Karpas-422 (cell line): ENCODE measurements at regions not wholly inside any gene's neighbourhood (a gene's known extent, or its start where the extent isn't known, plus 50 kb on each side); places are given as distances from the start of the nearest gene placed in this dataset.

Experiments used
- DNase-seq: peaks from one replicate; pipeline ENCODE4 v3.0.0-alpha.2; 2015
- H2AFZ ChIP-seq: fragments of 200-600 bp; sonication (generic); 2 replicates; pipeline ENCODE4 v1.6.1; 2014; ENCODE audit warnings: antibody characterized with exemption, low read length, mixed read lengths
- H3K27ac ChIP-seq: fragments of 200-600 bp; sonication (generic); 2 replicates; pipeline ENCODE4 v1.5.1; 2014; ENCODE audit warnings: mild to moderate bottlenecking, low read length, moderate library complexity
- H3K27me3 ChIP-seq: fragments of 200-600 bp; sonication (generic); 2 replicates; pipeline ENCODE4 v1.6.1; 2014; ENCODE audit warnings: low read length, mixed read lengths
- H3K36me3 ChIP-seq: fragments of 200-600 bp; sonication (generic); 2 replicates; pipeline ENCODE4 v1.6.1; 2014; ENCODE audit warnings: low read length, mixed read lengths; ENCODE audit not compliant: insufficient read depth
- H3K4me1 ChIP-seq: fragments of 200-600 bp; sonication (generic); 2 replicates; pipeline ENCODE4 v1.6.1; 2014; ENCODE audit warnings: mild to moderate bottlenecking, low read length, mixed read lengths
- H3K4me2 ChIP-seq: fragments of 200-600 bp; sonication (generic); 2 replicates; pipeline ENCODE4 v1.6.1; 2014; ENCODE audit warnings: low read length, low read depth, mild to moderate bottlenecking; ENCODE audit not compliant: poor library complexity, severe bottlenecking
- H3K4me3 ChIP-seq: fragments of 200-600 bp; sonication (generic); 2 replicates; pipeline ENCODE4 v1.5.1; 2014; ENCODE audit warnings: mild to moderate bottlenecking, antibody characterized with exemption, low read length, mixed read lengths
- H3K79me2 ChIP-seq: fragments of 200-600 bp; sonication (generic); 2 replicates; pipeline ENCODE4 v1.6.1; 2014; ENCODE audit warnings: mild to moderate bottlenecking, low read length, mixed read lengths
- H3K9ac ChIP-seq: fragments of 200-600 bp; sonication (generic); 2 replicates; pipeline ENCODE4 v1.6.0; 2014; ENCODE audit warnings: low read length
- H3K9me2 ChIP-seq: fragments of 200-600 bp; sonication (generic), shearing (Covaris generic); replicated peaks from 2 replicates; pipeline ENCODE4 v1.6.0; 2014; ENCODE audit warnings: mild to moderate bottlenecking, low read length, moderate library complexity; ENCODE audit not compliant: insufficient read depth
- H3K9me3 ChIP-seq: fragments of 300-700, 200-600 bp; sonication (generic); 2 replicates; pipeline ENCODE4 v1.6.1; 2014; ENCODE audit warnings: low read length, mixed read lengths
- H4K20me1 ChIP-seq: fragments of 200-600 bp; sonication (generic); 2 replicates; pipeline ENCODE4 v1.6.1; 2014; ENCODE audit warnings: mild to moderate bottlenecking, antibody characterized with exemption, low read length, low read depth; ENCODE audit not compliant: insufficient read depth

DNA sequence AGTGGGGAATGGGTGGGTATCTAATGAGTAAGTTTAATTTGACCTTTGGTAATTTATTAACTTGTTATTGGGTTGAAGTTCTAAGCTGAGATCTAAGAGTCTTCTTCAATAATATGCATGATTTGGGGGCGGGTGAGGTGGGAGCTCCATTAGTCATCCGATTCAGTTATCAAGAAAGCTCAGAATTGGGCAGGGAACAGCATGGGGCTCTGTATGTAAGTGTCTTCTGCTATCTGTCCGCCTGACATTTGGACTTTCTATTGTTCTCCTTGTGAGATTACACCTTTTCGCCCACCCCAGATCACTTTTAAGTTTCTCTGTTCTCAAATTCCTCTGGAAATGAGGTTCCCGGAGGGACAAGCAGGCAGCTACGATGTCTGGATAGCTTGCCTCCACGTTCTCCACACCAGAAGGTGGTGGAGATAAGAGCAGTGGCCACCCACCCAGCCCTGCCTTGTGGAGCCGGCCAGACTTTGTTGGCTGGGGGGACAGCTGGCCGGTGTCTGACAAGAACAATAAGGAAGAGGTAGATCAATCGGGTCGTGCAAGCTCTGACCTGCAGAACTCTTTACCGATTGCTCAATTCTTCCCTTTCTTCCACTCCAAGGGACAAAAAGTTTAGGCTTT lies 75.5 kb upstream of the GATA6 start:
- no peaks in the 10 kb centered on the region for H4K20me1 ChIP-seq
- DNase-seq, result no peak
- H3K27me3 ChIP-seq, result no peaks in the 10 kb centered on the region
- H3K79me2 ChIP-seq, result no peaks in the 10 kb centered on the region
- H3K36me3 ChIP-seq, result no peaks in the 10 kb centered on the region
- no peaks in the 10 kb centered on the region for H3K9me3 ChIP-seq
- no peak overlapping the region for H3K4me3 ChIP-seq
- H2AFZ ChIP-seq, result no peak overlapping the region
- no peak overlapping the region for H3K9ac ChIP-seq
- no peak overlapping the region for H3K27ac ChIP-seq
- no peaks in the 10 kb centered on the region for H3K9me2 ChIP-seq
- H3K4me1 ChIP-seq, result no peaks in the 10 kb centered on the region
- H3K4me2 ChIP-seq, result no peak overlapping the region

- no peak overlapping the region for H3K4me3 ChIP-seq
- H3K9me3 ChIP-seq, result no peaks in the 10 kb centered on the region
- H2AFZ ChIP-seq, result no peak overlapping the region
- no peak overlapping the region for H3K27ac ChIP-seq
- no peaks in the 10 kb centered on the region for H3K36me3 ChIP-seq
- H3K79me2 ChIP-seq, result no peaks in the 10 kb centered on the region
- no peaks in the 10 kb centered on the region for H3K9me2 ChIP-seq
- no peak for DNase-seq
- no peaks in the 10 kb centered on the region for H4K20me1 ChIP-seq
- no peak overlapping the region for H3K4me2 ChIP-seq
- no peaks in the 10 kb centered on the region for H3K4me1 ChIP-seq
- no peak overlapping the region for H3K9ac ChIP-seq
- no peaks in the 10 kb centered on the region for H3K27me3 ChIP-seq
Observed at GRCh38 chr18:22094358-22094734, 75.0 kb upstream of the GATA6 start.

DNA sequence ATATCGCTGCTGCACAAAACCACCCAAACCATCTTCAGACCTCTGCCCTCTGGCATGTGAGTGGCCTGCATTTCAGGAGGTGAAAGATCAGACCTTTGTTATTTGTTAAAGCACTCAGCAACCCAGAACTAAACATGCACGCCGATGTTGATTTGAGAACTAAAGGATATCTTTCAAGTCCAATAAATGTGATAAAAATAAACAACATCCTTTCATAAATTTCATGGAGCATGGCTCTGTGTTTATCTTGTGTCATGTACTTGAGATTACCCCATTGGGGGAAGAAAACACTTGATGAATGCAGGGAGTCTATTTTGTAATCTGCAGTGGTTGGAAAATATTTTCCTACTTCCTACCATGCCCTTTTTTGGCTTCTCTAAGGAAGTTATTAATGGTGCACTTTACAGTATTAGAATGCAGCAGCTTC lies 70.8 kb upstream of the GATA6 start:
- Histone ChIP-seq H3K27ac (no peak overlapping the region), H4K20me1 (no peaks in the 10 kb centered on the region), H3K9ac (no peak overlapping the region), H3K79me2 (no peaks in the 10 kb centered on the region), H3K27me3 (no peaks in the 10 kb centered on the region), H3K4me1 (no peaks in the 10 kb centered on the region), H2AFZ (no peak overlapping the region), H3K4me3 (no peak overlapping the region), H3K9me3 (no peaks in the 10 kb centered on the region), H3K36me3 (no peaks in the 10 kb centered on the region), H3K4me2 (no peak overlapping the region), H3K9me2 (no peaks in the 10 kb centered on the region)
- DNase-seq, result no peak

DNA sequence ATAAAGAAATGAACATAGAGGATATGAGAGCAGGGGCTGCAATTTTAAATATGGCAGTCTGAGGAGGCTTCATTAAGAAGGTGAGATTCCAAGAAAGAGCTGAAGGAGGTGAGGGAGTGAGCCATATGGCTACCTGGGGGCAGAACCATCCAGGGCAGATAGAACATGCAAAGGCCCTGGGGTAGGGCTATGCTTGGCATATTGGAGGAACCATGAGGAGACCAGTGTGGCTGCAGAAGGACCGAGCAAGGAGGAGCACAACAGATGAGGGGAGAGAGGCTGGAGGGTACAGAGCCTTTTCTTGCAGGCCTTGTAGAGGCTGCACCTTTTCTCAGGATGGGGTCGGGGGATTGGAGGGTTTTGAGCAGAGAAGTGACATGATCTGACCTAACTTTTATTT lies 69.5 kb upstream of the GATA6 start:
- no peaks in the 10 kb centered on the region for H3K9me3 ChIP-seq
- H3K4me1 ChIP-seq, result no peaks in the 10 kb centered on the region
- H3K4me2 ChIP-seq, result no peak overlapping the region
- H3K4me3 ChIP-seq, result no peak overlapping the region
- no peak overlapping the region for H3K27ac ChIP-seq
- no peaks in the 10 kb centered on the region for H3K79me2 ChIP-seq
- H3K9ac ChIP-seq, result no peak overlapping the region
- no peaks in the 10 kb centered on the region for H3K9me2 ChIP-seq
- H3K27me3 ChIP-seq, result no peaks in the 10 kb centered on the region
- H4K20me1 ChIP-seq, result no peaks in the 10 kb centered on the region
- no peak overlapping the region for H2AFZ ChIP-seq
- H3K36me3 ChIP-seq, result no peaks in the 10 kb centered on the region
- no peak for DNase-seq

DNA sequence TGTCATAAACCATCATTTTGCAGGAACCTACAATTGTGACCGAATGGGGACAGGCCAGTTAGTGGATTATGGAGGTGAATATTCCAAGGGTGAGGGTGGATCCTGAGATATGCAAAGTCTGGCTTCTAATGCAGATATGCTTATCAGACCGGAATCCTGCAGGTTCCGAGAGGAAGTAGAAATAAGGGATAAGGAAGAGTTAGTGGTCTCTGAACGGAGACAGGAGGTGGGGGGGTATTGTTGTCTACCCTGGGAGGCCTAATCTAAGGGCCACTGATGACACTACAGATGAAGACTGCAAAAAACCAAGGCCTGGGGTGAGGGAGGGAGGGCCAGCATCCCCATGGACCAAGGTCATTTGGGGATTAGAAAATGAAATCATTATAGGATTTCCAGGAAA lies 67.7 kb upstream of the GATA6 start:
- Histone ChIP-seq H3K4me2 (no peak overlapping the region), H3K9me2 (no peaks in the 10 kb centered on the region), H3K4me3 (no peak overlapping the region), H3K4me1 (no peaks in the 10 kb centered on the region), H3K79me2 (no peaks in the 10 kb centered on the region), H4K20me1 (no peaks in the 10 kb centered on the region), H3K27me3 (no peaks in the 10 kb centered on the region), H2AFZ (no peak overlapping the region), H3K9me3 (no peaks in the 10 kb centered on the region), H3K9ac (no peak overlapping the region), H3K36me3 (no peaks in the 10 kb centered on the region), H3K27ac (no peak overlapping the region)
- no peak for DNase-seq

DNA sequence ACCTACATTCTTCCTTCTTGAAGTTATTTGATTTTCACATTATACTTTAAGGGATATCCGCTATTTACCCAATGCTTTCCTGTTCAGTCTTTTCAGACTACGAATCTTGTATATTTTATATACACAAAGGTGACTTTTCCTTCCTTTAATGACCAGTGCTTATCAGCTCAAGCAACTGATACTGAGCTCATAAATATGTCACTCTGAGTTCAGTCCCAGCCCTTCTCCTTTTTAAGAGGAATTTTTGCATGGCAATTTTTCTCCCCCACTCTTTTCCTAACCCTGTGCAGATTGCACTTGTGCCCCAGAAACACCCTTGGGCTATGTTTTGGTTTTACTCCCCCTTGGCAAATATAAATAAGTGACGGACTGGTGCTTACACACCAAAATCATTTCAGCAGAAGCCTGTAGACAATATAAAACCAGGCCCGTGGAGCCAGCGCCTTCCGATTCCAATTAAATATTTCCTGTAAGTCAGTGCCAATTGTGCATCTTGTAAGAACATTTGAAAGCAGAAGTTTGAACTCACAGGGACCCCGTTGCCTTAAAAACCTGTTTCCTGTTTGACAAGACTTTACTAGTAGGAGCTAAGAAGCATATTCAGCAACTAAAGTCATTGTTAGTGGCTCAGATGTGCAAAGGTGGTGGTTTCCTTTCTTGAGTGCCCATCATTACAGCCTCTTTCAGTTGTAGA lies 66.3 kb upstream of the GATA6 start:
- Histone ChIP-seq H3K4me2 (no peak overlapping the region), H3K79me2 (no peaks in the 10 kb centered on the region), H4K20me1 (no peaks in the 10 kb centered on the region), H3K4me1 (no peaks in the 10 kb centered on the region), H3K27ac (no peak overlapping the region), H3K9me2 (no peaks in the 10 kb centered on the region), H3K36me3 (no peaks in the 10 kb centered on the region), H3K27me3 (no peaks in the 10 kb centered on the region), H3K9me3 (no peaks in the 10 kb centered on the region), H2AFZ (no peak overlapping the region), H3K9ac (no peak overlapping the region), H3K4me3 (no peak overlapping the region)
- DNase-seq, result no peak

DNA sequence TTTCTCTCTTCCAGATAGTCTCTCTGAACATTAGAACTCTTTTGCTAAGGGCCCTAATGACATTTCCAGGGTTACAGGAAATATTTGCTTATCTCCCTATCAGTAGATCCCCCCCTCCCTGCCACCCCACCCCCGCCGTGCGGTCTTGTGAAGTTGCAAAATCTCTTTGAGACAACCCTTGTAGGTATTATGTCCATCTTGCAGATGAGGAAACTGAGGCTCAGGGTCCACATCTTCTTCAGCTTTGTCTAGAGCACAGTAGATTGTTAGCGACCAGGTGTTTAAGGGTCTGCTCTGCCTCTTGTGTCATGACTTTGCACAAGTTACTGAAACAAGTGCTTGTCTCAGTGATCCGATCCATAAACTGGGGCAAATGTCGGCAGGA lies 65.8 kb upstream of the GATA6 start:
- no peaks in the 10 kb centered on the region for H3K27me3 ChIP-seq
- no peaks in the 10 kb centered on the region for H3K79me2 ChIP-seq
- no peak for DNase-seq
- H3K4me3 ChIP-seq, result no peak overlapping the region
- H2AFZ ChIP-seq, result no peak overlapping the region
- no peak overlapping the region for H3K9ac ChIP-seq
- no peak overlapping the region for H3K27ac ChIP-seq
- no peaks in the 10 kb centered on the region for H4K20me1 ChIP-seq
- no peaks in the 10 kb centered on the region for H3K9me3 ChIP-seq
- H3K4me1 ChIP-seq, result no peaks in the 10 kb centered on the region
- no peak overlapping the region for H3K4me2 ChIP-seq
- H3K36me3 ChIP-seq, result no peaks in the 10 kb centered on the region
- H3K9me2 ChIP-seq, result no peaks in the 10 kb centered on the region

GRCh38 chr18:22106536-22107292 lies 62.7 kb upstream of the GATA6 start:
- no peak overlapping the region for H3K4me2 ChIP-seq
- H3K9me2 ChIP-seq, result no peaks in the 10 kb centered on the region
- no peak overlapping the region for H3K4me3 ChIP-seq
- DNase-seq, result no peak
- H3K4me1 ChIP-seq, result no peaks in the 10 kb centered on the region
- H3K27ac ChIP-seq, result no peak overlapping the region
- H3K27me3 ChIP-seq, result no peaks in the 10 kb centered on the region
- H3K79me2 ChIP-seq, result no peaks in the 10 kb centered on the region
- H4K20me1 ChIP-seq, result no peaks in the 10 kb centered on the region
- no peaks in the 10 kb centered on the region for H3K9me3 ChIP-seq
- H2AFZ ChIP-seq, result no peak overlapping the region
- H3K36me3 ChIP-seq, result no peaks in the 10 kb centered on the region
- H3K9ac ChIP-seq, result no peak overlapping the region
